Stimulated activated CD4-positive, alpha-beta T cell treated with anti-CD3 and anti-CD28 coated beads, Interleukin-15, amount 100 ng/mL, for 1 hour (primary cell): ENCODE measurements at regions not wholly inside any gene's neighbourhood (a gene's known extent, or its start where the extent isn't known, plus 50 kb on each side); places are given as distances from the start of the nearest gene placed in this dataset.
"Not testable (repeated sequence)": the region's sequence is repeated elsewhere in the genome, so short reads cannot be mapped to it uniquely, and the experiment has no call there.

Experiments used
- DNase-seq, 2 donors: peaks; one replicate each; pipeline ENCODE4 v3.0.0-alpha.2; 2020; ENCODE audit warnings: low read depth in 1 of 2, low spot score in 1 of 2

DNA sequence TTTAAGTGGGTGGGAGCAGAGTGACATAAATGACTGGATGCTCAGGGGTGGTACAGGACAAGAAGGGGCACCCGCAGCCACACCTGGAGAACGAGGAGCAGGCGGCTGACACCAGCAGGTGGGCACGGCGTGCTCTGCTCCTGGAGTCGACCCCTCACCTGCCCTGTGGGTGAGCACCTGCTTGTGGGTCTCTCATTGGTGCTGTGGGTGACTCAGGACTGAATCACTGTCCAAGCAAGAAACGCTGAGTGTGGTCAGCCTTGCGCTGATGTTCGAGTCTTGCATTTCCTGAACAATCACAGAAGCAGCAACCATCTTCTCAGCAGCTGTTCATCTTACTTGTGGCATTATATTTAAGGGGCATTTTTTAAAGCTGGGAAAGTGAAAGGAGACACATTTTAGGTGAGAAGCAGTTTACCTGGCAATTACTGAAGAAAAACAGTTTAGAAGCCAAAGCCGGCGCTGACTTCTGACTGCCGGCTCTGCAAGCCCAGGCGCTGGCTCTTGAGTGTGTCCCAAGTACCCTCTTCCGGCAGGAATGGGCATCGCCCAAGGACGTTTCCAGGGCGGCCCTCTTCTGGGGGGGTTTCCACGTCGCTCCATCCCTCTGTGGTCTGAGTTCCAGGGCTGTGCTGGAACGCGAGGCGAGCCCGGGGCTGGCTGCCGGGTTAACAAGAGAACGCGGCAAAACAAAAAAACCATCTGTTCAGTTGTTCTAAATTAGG lies 145.2 kb upstream of the PFKP start:
- no peak for DNase-seq

DNA sequence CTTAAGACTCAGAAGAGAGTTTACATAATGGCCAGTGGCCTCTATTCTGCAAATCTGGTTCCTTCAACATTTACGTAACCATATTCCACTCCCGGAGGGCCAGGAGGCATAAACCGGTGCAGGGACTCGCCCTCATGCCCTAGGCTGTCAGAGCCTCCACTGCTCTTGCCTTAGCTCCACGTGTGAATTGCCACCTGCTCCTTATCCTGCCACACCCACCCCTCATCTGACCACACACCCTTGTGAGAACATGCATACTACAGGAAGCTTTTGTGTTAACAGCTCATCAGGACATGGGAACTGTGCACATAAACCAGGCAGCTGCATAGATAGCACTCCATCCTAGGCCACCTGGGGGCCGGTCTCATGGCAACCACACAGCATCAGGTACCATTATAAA lies 146.7 kb upstream of the PFKP start:
- DNase-seq, result no peak

GRCh38 chr10:2920168-2920567 lies 147.2 kb upstream of the PFKP start:
- no peak for DNase-seq

DNA sequence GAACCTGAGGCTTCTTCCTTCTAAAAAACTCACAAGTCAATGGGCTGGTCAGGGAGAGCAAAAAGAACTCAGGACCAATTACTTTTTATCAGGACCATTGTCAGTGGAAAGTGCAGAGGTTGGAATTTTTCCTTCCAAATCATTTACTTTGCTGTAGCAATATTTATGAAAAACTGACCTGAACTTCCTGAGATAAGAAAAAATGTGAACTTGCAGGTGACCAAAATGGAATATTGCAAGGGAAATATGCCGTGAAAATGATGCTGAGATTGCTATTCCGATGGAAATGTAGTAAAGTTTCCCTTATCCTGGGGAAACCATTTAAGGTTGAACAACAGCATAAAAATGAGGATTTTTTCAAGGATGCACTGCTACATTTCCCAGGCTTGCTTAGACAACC lies 148.3 kb upstream of the PFKP start:
- DNase-seq, result no peak

DNA sequence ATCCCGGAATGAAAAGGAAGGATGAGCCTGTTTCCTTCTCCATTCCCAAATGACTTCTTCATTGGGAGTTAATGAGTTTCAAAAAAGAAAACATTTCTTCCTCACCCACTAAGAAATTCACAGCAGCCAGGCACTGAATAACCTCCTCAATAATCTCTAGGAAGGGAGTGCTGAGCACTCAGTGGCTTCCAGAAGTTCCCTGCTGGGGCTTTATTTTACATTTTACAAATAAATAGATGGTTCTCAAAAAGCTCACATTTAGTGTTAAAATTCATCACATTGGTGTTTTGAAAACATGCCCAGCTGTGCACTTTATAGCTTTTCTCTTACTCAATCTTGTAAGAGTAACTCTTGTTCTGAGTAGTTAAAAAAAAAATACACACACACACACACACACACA lies 148.9 kb upstream of the PFKP start:
- no peak for DNase-seq

DNA sequence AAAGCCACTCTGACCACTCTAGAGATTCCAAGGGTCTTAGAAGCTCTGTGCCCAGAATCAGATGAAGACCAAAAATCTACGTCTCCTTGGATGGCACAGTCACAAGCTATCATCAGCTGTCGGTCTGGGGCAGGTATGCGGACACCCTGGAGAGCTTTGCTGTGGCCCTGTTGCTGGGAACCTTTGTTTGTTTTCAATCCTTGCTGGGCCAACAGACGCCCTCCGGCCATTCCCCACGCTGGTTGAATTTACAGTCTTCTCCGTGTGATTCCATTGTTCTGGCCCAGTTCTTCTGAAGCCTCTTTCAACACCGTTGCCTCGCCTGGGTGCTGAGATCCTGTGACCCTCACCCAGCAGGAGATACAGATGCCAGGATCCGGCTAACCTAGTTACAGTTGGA lies 149.4 kb upstream of the PFKP start:
- no peak for DNase-seq

DNA sequence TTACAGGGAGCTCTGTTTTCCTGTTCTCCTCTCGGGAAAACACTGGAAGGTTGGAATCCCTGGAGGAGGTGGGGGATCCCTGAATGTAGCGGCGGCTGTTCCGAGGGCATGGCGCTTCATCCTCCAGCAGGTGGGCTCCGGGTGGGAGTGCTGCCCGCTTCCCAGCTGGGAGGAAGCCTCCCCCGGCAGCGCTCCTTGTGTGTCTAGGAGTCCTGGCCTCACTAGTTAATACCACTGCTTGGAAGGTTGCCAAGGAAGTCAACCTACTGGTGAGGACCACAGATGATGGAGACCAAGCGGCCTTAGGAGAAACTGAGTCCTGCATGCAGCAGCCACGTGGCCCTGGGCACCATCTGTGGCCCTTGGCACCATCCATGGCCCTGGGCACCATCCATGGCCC lies 151.9 kb upstream of the PFKP start:
- DNase-seq, result no peak

- no peak for DNase-seq
Measured at GRCh38 chr10:2914741-2915140, 152.6 kb upstream of the PFKP start.

DNA sequence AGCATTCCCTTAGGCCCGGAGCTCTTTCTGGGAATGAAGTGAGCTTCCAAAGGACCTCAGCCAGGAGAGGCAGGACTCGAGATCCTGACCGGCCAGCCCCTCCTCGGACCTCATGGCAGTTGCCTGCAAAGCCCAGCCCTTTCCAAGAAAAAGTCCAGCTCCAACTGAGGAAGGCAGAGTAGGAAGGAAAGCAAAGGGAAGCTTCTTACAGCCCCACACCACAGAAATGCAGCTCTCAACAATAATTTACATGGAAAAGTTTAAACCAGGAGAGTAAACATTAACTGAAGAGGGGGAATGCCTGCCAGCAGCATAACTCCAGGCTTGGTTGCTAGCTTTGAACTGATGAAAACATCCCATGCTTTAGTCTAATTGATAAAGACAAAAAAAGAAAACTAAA lies 153.9 kb upstream of the PFKP start:
- no peak for DNase-seq

- DNase-seq, result no peak
Measured at GRCh38 chr10:2910656-2911055, 156.7 kb upstream of the PFKP start.

DNA sequence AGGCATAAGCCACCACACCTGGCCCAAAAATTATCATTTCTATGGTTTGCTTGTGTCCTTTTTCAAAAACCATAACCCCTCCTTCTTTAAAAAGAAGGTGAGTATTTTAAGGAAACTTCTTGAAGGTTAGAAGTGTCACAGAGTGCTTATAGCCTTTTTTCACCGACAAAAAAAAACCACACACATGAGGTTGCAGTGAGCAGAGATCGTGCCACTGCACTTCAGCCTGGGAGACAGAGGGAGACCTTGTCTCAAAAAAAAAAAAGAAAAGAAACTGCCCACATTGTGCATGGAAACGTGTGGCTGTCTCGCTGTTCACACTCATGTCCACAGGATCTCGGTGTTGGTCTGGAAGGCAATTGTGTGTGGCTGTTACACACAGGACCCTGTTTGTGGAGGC lies 157.4 kb upstream of the PFKP start:
- no peak for DNase-seq

DNA sequence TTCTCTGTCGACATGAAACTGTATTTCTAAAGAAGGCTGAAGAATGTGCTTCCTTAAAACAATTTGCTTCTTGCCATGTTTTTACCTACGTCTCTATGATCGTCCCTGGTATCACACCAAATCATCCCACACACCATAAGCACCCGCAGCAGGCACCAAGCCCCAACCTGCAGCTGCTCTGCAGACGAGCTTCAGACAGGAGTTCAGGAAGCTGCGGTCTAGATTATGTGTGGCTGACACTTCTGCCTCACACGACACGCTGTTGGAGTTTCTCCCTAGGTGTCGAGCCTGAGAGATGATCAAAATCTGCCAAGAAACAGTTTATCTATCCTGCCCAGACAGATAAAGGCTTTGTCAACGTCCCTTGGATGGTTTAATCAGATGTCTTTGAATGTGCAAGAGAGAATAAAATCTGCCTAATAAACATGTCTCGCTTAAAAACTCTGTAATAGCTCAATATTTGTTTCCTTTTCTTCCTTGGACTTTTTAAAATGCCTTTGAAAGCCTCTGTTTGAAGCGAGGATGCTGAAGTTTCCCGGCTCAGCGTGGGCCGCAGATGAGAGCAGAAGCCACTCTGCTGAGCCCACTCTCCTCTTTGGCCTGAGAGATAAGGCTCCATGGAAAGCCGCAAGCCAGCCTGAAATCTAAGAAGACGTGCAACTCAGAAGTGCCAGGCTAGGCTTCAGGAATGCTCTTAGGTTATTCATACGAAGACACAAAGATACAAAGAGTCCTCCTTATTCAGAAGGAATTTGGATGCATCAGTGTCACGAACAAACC lies 158.3 kb upstream of the PFKP start:
- no peak for DNase-seq

GRCh38 chr10:2906974-2907373 lies 160.4 kb upstream of the PFKP start:
- no peak for DNase-seq

DNA sequence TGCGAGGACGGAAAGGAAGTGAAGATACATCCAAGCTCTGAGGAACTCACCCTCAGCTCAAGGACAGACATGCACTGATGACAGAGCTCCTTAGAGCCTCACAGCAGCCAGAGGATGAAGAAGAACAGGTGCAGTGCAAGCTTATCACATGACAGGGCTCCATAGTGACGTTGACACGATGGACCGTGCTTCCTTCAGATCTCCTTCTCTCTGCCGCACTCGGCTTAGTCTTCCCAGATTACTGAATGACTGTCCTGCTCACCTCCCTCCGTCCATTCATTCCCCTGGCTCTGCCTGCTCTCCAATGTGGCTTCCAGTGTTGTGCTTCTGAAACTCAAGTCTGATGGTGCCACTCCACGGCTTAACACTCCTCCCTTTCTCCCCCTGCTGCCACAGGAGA lies 161.5 kb upstream of the PFKP start:
- DNase-seq, result no peak

- DNase-seq, result no peak
Measured at GRCh38 chr10:2900530-2900929, 166.8 kb upstream of the PFKP start.

GRCh38 chr10:2899246-2899951 lies 167.9 kb upstream of the PFKP start:
- no peak for DNase-seq

- DNase-seq, result no peak
Measured at GRCh38 chr10:2898509-2898860, 168.9 kb upstream of the PFKP start.

DNA sequence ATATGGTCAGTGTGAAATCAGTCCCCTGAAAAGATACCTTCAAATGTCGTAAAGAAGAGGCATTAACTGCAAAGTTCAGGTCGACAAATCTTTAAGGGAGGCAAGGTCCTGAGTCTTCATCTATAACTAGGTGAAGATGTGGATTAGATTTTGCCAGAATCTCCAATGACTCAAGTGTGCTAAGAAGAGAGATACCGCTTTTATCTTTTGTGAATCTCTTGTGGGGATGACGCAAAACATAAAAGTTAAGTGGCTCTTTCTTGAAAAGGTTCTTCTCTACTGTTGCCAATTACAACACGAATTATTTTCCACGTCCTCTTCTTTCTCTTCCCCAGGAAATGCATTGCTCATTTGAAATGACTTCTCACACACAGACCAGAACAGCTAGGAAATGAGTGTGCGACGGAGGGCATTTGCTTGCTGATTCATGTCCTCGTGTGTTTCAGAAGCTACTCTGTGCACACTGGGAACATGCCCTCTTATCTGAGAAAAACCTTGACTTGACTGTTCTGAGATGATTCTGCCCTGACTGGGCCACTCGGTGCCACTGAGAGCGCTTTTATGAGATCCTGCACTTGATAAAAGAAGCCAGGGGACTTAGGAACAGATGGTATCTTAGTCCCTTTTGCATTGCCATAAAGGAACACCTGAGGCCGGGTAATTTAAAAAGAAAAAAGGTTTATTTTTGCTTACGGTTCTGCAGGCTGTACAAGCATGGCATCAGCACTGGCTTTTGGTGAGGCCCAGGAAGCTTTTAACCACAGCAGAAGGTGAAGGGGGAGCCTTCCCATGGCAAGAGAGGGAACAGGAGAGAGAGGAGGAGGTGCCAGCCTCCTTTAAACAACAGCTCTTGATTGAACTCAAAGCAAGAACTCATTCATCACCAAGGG lies 169.5 kb upstream of the PFKP start:
- no peak for DNase-seq

DNA sequence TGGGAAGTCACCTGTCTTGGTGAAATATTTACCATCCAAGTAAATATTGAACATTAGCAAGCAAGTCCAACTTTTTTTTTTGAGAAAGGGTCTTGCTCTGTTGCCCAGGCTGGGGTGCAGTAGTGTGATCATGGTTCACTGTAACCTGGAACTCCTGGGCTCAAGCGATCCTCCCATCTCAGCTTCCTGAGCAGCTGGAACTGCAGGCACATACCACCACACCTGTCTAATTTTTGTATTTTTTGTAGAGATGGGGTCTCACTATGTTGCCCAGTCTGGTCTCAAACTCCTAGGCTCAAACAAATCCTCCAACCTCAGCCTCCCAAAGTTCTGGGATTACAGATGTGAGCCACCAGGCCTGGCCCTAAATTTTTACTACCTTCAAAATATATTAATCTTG lies 171.0 kb upstream of the PFKP start:
- DNase-seq, result not testable (repeated sequence)

GRCh38 chr10:2895594-2896196 lies 171.7 kb upstream of the PFKP start:
- no peak for DNase-seq

DNA sequence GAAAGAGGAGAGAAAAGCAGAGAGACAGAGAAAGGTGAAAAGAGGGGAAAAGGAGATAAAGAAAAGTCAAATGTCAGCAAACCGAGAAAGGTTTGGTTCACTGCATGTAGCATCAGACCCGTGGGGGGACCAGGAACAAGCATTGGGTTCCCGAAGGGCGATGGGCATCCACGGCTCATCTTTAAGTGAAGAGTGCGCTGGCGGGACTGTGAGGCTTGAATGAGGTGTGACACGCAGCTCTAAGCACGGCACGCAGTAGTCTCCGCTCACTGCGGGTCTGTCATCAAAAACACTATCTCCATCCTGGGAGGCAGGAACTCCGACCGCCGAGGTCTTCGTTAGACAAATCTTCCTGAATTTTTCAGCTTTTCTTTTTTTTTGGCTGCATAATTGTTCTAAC lies 173.4 kb upstream of the PFKP start:
- no peak for DNase-seq
